Inflammatory macrophage (primary cell): ENCODE measurements at regions not wholly inside any gene's neighbourhood (a gene's known extent, or its start where the extent isn't known, plus 50 kb on each side); places are given as distances from the start of the nearest gene placed in this dataset.

Experiments used
- DNase-seq, 2 donors: peaks; one replicate each; pipeline ENCODE4 v3.0.0-alpha.2; 2020 to 2022

DNA sequence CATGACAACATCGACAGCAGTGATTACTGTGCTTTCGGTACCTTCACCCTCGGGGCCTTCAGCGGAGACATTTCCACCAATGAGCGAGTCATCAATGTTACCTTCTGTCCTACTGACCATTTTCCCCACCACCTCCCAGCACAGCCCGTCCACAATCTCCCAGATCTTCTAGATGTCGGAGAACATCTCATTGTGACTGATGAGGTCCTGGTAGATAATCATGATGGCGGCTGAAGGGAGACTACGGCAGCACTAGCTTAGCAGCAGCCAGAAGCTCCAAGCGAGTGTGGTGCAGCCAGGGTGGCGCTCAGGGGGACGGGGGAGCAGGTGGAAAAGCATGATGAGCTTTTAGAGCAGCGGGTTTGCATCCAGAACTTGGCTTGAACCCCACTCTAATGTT, 379.0 kb downstream of the TLR4 start:
- no peak for DNase-seq

DNA sequence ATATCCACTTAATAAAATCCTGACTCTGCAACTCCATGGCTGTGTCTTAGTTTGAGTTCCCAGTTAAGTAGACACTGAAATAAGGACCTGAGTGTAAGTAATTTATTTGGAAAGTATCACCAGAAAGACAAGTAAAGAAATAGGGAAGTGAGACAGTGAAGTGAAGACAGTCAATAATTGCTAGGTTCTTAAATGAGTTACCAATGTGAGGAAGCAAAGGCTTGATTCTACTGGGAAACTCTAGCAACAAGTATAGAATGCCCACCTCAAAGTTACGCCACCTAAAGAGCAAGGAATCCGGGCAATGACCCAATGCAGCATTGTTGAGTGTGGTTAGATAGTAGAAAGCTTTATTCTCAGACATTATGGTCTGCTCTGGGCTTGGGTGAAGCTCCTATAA, 383.9 kb downstream of the TLR4 start:
- no peak for DNase-seq

DNA sequence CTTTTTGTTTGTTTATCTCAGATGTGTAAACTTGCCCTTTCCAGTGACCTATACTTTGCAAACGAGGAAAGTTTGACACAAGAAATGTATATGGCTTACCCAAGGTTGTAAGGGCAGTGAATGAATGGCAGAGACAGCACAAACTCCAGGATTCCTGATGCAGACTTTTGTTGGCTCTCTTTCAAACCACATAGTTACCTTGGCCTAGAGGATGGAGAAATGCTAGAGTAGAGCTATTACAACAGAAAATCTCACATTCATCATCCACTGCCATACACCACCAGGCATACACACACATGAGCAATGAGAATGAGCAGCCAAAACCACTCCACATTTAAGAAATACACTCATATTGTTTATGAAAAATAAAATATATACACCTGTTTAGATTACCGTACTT, 387.0 kb downstream of the TLR4 start:
- no peak for DNase-seq

DNA sequence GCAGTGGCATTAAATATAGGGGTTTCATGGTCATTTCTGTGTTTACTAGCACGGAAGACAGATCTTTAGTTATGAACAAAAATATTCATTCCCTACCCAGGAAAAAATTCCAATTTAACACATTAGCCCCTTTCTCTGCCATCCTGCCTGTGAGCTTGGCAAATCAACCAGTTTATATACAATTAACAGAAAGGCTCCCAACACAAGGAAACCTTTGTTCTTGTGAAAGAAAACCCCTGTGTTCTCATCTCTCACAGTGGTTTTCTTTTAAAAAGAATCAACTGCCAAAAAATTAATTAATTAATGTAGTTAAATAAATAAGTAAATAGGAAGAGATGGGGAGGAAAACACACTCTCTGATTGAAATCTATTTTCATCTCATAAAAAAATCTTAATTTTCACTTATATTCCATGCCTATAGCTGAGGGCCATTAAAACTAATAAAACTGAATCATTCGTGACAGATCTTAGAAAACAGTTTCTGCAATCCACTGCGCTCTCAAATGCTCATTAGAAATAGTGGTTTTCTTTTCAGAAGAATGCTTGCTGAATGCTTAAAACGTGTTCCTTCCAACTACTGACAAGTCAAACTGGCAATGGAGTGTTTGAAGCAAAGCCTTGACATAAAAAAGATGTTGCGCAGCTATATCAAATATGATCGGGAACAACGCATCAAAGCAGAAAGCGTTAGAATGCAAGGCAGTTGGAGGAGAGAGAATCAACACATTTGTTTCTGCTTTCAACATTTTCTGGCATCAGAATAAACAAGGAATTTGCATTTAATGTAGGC, 387.7 kb downstream of the TLR4 start:
- no peak for DNase-seq

GRCh38 chr9:118094387-118094786, 390.2 kb downstream of the TLR4 start:
- DNase-seq = no peak

GRCh38 chr9:118100529-118101419, 396.6 kb downstream of the TLR4 start:
- no peak for DNase-seq

GRCh38 chr9:118104363-118104762, 400.2 kb downstream of the TLR4 start:
- DNase-seq = no peak

DNA sequence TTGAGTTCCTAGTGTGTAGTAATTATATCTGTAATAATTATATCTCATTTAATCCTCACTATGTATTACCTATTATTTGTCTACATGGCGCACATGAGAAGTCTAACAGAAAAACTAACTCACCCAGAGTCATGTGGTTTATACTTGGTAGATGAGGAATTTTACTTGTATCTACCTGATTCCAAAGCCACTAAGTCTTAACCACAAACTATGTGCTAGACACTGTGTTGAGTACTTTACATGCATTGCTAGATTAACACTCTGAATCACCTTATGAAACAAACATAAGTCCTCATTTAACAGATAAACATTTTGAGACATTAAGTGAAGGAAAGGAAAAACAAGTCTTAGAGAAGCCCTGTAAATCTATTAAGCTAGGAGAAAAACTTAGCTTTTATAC, 404.8 kb downstream of the TLR4 start:
- DNase-seq = no peak

DNA sequence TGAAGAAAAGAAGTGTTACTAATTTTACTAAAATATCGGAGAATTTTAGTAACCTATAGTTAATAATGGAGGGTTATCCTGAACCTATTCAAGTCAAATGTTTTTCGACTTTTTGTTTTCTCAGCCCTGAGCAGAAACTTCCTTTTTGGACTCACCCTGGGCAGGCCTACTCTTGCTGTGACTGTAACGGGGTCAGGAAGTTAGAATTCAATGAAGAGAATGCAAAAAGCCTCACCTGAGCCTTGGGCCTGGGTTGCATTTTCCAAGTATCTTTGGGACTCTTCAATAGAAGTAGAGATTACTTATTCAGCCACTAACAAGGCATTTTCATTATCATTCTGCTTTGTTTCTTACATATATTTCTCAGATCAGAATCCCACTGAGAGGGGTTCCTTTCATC, 405.3 kb downstream of the TLR4 start:
- no peak for DNase-seq

DNA sequence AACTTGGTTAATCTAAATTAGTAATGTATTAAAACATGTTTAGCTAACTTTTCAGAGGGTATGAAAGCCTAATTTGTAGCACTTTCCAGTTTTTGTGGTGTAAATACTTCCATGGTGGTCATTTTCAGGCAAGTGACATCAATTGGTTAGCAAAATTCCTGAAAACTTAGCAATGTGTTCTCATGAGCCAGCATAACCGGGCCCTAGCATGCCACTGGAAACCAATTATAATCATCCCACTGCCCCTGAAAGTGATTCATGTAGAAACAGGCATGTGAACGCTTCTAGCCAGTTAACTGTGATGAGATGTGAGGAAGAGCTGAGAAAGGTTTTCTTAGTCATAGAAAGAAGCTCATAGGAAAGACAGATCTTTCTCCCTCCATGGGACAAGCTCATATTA, 417.2 kb downstream of the TLR4 start:
- DNase-seq = no peak

- DNase-seq = no peak
Measured at GRCh38 chr9:118128313-118128712, 424.1 kb downstream of the TLR4 start.

DNA sequence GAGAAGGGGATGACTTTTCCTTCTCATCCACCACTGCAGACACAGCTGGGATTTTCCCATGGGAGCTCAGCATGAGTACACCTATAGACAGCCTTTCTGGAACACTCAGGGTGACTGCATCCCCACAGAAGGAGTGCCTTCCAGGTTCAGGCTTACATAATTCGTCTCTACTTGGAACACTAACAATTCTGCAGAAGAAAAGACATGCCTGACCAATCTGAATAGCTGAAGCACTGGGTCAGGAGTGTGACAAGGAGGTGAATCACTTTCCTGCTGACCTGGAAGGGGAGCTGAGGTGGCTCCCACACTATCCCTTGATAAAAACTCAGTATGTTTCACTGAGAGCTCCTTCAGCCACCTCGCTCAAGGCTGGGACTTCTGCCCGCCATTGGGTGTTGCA, 425.3 kb downstream of the TLR4 start:
- DNase-seq = no peak

GRCh38 chr9:118148990-118149389, 444.8 kb downstream of the TLR4 start:
- DNase-seq = no peak

DNA sequence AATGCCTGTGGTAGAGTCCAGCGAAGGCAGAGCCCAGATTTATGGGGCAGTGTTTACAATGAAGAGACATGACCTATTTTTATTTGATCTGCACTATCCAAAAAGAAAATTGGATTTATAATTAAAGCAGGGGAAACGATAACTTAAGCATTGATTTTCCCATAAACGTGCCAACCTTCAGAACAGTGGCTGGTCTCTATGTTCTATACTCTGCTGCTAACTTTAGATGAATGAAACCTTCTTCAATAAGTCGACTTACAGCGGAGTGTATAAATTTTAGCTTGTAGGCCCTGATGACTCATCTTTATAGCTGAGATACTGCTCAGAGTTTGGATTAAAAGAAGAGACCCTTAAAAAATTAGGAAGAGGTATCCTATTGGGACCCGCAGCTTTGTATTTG, 452.6 kb downstream of the TLR4 start:
- no peak for DNase-seq

DNA sequence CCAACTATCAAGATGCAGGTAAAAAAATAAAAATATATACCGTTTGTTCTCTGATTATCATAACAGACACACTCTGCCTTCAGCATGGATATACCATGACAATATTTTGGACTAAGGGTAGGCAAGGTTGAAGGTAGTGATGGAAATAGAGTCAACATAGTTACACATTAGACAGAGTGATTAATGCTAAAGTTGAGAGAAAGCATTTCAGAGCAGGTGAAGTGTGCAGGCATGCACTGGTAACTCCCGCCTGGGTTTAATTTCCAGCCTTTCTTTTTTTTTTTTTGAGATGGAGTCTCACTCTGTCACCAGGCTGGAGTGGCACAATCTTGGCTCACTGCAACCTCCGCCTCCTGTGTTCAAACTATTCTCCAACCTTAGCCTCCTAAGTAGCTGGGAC, 458.5 kb downstream of the TLR4 start:
- no peak for DNase-seq

DNA sequence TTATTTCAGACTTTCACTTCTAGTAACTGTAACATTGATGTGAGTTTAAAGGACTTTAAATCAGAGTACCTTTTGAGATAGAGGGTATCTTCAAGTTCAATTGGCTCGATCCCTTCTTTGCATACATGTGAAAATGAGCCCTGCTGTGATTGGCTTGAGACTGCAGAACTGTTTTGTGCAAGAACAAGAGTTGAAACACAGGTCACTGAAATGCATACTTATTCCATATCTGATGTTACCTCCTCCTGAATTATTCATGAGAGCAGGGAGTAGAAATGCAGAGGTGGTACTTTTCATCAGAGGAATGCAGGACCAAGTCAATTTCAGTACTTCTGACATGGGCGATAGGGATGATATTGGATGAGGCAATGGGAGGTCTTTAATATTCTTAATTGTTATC, 459.5 kb downstream of the TLR4 start:
- no peak for DNase-seq

DNA sequence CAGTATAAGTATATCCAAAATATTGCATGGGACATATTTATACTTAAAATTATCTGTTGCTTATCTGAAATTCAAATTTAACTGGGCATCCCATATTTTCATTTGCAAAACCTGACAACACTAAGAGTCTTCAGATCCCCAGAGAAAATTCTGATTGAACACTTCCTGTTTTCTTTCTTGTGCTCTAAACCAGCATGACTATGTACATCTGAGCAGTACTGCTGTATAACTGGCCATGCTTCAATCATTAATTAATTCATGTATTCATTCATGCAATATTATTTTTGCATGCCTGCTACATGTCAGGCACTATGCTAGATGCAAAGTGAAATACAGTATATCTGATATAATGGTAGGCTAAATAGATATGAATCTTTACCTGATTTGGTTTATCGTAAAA, 461.2 kb downstream of the TLR4 start:
- no peak for DNase-seq

DNA sequence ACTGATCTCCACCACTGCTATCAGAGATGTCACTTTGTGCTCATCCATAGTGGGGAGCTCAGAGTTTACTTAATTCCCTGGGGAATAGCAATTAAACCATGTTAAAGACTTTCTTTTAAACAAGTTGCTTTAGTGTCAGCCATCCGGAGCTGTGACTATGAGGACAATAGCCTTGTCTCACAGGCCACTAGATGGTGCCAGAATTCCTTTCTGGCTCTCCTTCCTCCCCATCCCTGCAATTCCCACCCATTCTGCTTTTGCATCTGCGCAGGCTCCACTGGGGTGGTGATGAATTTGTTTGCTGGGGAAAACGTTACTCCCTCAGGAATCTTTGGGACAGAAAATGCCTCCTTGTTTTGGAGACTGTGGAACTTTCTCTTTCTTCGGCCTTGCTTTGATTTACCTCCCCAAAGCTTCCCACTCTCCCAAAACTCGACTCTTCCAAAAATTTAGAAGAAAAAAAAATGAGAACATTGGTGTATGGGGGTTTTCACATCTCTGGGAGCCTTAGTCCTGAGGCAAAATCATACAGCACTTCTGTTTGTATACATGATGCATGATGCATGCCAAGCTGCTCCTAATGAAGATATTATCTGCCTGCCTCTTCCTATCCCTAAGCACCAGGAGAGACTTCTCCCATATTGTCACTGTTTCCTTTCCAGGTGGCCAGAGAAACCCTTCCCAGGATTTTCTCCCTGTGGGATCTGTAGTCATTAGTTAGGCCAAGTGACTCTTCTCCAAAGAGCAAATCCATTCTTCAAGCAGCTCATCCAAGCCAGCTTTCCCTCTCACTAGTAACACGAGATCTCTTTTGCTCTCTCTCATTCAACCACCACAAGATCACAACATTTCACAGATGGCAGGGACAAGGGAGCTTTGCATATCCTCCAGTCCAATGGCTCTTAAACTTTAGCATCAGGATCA, 466.1 kb downstream of the TLR4 start:
- peak in 1 of 2 donors; percentile 4 for DNase-seq

GRCh38 chr9:118177241-118177640, 473.0 kb downstream of the TLR4 start:
- DNase-seq = no peak

DNA sequence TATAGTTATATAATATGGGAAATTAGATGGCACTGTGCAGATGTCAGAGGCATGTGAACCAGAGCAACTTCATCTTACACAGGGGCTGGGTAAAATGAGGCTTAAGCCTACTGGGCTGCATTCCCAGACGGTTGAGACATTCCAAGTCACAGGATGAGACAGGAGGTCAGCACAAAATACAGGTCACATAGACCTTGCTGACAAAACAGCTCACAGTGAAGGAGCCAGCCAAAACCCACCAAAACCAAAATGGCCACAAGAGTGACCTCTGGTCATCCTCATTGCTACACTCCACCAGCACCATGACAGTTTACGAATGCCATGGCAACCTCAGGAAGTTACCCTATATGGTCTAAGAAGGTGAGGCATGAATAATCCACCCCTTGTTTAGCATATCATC, 479.4 kb downstream of the TLR4 start:
- no peak for DNase-seq

DNA sequence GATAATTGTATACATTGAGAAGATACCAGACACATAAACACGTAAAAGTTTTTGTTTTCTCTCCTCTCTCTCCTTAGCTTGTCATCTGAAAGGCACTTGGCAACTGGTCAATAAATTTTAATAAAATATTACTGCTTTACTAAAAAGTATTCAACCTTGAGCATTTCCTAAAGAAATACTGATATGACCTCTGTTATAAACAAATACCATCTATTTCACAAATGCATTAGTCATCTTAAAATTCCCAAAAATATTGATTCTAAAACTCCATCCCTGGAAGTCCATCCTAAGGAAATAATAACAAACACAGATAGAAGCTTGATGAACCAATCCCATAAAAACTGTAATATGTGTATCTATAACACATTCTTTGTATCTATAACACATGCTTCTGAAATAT, 483.2 kb downstream of the TLR4 start:
- DNase-seq = no peak

- no peak for DNase-seq
Measured at GRCh38 chr9:118189615-118190014, 485.4 kb downstream of the TLR4 start.

DNA sequence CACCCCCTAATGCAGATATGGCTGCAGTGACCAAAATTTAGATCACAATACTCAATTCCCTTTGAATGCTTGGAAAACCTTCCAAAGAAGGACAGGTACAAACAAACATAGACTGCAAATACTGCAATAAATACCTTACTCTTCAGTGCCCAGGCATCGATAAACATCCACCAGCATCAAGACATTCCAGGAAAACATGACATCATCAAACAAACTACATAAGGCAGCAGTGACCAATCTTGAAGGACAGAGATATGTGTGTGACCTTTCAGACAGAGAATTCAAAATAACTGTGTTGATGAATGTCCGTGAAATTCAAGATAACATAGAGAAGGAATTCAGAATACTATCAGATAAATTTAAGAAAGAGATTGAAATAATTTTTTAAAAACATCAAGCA, 488.6 kb downstream of the TLR4 start:
- DNase-seq = no peak
